K562 (cell line): ENCODE measurements at regions not wholly inside any gene's neighbourhood (a gene's known extent, or its start where the extent isn't known, plus 50 kb on each side); places are given as distances from the start of the nearest gene placed in this dataset.

Source experiments
- COPS2 ChIP-seq: fragments of 450-650 bp; conservative IDR thresholded peaks from 2 replicates; pipeline ENCODE4 v1.6.1; 2016; ENCODE audit warnings: mild to moderate bottlenecking, moderate library complexity
- ETV6 ChIP-seq, 3 experiments: fragments of 150-350 bp in 1 of 3; sonication (generic) in 1 of 3; formaldehyde crosslinking in 1 of 3; IDR thresholded peaks; 2 replicates each; pipeline versions ENCODE4 v1.6.1 to v1.8.0; 2014 to 2022; ENCODE audit warnings: borderline replicate concordance in 2 of 3, low read depth in 2 of 3, antibody characterized with exemption in 1 of 3, low read length in 1 of 3, mild to moderate bottlenecking in 1 of 3, missing genetic modification reagents in 1 of 3
- REST ChIP-seq, 2 experiments: fragments of 450-650 bp; formaldehyde crosslinking in 1 of 2; IDR thresholded peaks; 2 replicates each; pipeline versions ENCODE4 v1.4.0 to v1.6.1; 2014 to 2020; ENCODE audit warnings: mild to moderate bottlenecking in 2 of 2, borderline replicate concordance in 1 of 2, low read depth in 1 of 2
- SMAD3 ChIP-seq: fragments of 450-650 bp; formaldehyde crosslinking; conservative IDR thresholded peaks from 2 replicates; pipeline ENCODE4 v1.4.0; 2020; ENCODE audit warnings: mild to moderate bottlenecking
- TF ChIP-seq, protein P1 (sequence below): sonication (generic); formaldehyde crosslinking; IDR thresholded peaks from 2 replicates; pipeline ENCODE4 v1.8.1; 2023; ENCODE audit warnings: mild to moderate bottlenecking, missing genetic modification reagents

DNA sequence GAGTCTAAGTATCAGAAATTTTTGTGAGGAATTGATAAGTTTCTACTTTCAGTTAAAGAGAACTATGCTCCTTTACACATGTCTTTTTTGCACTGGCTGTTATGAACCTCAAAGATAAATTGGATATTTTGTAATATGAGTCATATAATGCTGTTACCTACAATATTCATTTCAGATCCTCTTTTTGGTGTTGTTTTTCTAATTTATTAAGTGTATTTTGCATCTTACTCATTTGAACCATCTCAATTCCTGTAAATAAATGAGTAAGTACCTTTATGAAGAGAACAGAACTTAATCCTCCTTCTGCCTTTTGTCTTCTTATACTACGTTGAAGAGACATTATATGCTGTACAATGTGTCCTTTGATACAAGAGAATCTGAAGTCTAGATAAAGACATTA is 74.4 kb downstream of the ZIC1 start (continued):
- TF ChIP-seq REST (IDR thresholded peaks at IDR 0.05; ENCODE audit: borderline replicate concordance): no peak
- no peak for TF ChIP-seq REST (CRISPR knock-in tag; IDR thresholded peaks at IDR 0.05; ENCODE audit: low read depth)
- no peak for TF ChIP-seq COPS2
- TF ChIP-seq SMAD3 (CRISPR knock-in tag): no peak
- TF ChIP-seq ETV6 (IDR thresholded peaks at IDR 0.05; ENCODE audit: borderline replicate concordance in 1 of 2, low read depth in 2 of 2, low read length in 1 of 2): no peak
- no peak for TF ChIP-seq ETV6 (CRISPR knock-in tag; IDR thresholded peaks at IDR 0.05; ENCODE audit: borderline replicate concordance)
- TF ChIP-seq, protein P1, sequence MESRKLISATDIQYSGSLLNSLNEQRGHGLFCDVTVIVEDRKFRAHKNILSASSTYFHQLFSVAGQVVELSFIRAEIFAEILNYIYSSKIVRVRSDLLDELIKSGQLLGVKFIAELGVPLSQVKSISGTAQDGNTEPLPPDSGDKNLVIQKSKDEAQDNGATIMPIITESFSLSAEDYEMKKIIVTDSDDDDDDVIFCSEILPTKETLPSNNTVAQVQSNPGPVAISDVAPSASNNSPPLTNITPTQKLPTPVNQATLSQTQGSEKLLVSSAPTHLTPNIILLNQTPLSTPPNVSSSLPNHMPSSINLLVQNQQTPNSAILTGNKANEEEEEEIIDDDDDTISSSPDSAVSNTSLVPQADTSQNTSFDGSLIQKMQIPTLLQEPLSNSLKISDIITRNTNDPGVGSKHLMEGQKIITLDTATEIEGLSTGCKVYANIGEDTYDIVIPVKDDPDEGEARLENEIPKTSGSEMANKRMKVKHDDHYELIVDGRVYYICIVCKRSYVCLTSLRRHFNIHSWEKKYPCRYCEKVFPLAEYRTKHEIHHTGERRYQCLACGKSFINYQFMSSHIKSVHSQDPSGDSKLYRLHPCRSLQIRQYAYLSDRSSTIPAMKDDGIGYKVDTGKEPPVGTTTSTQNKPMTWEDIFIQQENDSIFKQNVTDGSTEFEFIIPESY: no peak
- TF ChIP-seq, all 486 proteins: peak for 0
